SHP77 (cell line): ENCODE measurements at regions not wholly inside any gene's neighbourhood (a gene's known extent, or its start where the extent isn't known, plus 50 kb on each side); places are given as distances from the start of the nearest gene placed in this dataset.

ENCODE experiments used
- DNase-seq, 2 experiments: peaks; one replicate each; lab custom pipeline; 2025; lab: John Stamatoyannopoulos, UW

DNA sequence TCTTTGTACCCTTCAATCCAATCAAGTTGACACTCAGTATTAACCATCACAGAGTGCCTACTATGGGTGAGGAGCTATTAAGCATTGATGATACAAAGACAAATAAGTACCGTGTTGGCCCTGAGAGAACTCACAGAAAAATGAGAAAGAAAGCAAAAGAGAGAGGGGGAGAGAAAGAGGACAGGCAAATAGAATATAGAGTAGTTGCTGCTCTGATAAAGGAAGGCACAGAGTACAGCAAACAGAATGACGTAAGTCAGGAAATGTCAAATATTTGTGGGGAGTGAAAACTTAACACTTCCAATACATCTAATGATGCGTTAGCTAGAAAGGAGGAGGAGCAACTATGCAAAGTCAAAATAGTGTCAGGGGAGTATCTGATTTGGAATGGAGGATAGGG is 320.6 kb upstream of the KCNH8 start:
- no peak for DNase-seq

DNA sequence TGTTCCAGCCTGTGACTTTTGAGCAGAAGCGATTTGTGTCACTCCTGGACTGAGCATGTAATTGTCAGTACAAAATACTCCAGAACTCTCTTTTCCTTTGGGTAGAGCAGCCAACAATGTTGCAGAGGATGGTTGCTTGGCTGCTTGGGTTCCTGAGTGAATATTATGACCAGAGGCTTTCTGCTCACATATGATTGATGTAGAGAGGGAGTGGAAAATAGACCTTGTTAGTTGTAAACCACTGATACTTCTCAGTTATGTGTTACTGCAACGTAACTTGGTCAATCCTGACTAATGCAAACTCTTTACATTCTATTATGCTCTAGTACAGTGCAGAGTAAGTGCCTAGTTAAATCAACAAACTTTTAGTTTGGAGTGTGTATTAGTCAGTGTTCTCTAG is 322.6 kb upstream of the KCNH8 start:
- no peak for DNase-seq

DNA sequence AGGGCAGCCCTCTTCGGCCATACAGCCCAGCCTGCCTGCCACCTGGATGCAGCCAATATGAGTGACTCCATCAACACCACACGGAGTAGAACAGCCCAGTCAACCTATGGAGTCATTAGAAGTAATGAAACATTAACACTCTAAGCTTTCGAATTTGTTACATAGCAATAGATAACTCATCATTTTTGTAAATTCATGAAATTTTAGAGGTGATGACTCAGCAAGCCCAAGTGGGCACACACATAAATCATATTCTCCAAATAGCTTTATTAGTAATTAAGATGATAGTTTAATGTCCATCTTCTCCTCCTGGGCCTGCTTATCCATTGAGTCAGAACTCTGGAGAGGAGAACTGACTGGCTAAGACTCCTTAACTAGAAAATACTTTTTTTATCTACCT is 335.0 kb upstream of the KCNH8 start:
- no peak for DNase-seq

DNA sequence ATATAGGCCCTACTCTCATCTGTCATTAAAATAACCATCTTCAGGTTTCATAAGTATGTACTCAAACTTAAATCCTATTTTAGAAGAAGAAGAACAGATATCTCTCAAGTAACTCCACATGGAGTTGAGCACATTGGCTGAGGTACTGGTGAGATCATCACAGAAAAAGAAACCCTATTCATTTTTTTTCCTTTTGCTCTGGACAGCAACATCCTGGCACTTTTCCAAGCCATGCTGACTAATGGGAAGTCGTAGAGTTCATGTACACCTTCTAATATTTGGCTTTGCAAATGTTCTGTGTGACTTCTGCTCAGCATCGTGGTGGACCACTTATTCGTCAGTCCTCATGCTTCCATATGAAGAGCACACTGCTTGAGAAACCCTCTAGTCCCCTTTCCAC is 336.0 kb upstream of the KCNH8 start:
- DNase-seq = no peak

DNA sequence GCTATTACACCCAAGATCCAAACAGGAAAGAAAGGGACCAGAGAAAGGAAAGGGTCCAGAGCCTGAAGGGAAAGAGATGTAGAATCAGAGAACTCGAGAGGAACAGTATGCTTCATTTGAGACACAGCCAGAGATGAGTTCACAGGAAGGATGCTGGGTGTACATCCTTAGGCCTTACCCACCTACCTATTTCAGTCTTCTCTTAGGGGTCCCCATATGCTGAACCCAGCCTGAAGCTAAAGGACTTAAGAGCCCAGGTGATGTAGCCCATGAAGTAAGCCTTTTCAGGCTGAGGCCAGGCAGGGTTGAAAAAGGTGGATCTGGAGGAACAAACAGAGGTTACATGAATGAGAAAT is 338.0 kb upstream of the KCNH8 start:
- no peak for DNase-seq

DNA sequence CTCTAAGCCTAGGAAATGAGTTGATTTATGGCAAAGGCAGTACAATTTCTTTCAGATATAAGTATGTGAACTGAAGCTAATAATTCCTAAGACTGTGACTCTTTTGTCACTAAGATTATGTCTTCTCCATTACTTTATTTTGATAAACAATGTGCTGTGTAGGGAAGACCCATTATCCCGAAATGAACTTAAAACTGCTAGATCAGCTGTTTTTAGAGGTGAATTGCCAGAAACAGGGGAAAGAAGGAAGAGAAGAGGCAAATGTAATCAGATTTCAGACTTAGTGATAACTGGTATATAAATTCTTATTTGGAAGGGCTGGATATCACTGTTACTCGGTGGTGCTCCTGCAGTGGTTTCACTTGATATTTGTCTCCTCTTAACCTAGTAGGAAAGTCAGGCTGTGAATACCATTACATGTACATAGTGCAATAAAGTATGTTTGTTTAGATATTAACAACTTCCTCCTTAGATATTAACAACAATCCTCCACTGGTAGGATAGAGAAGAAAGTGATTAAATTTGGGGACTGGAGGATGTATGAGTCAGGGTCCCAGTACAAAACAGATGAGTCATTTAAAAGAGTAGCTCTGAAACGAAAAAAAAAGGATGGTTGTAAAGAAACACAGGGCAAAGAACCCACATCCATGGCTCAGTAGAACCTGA is 338.5 kb upstream of the KCNH8 start:
- DNase-seq = no peak

DNA sequence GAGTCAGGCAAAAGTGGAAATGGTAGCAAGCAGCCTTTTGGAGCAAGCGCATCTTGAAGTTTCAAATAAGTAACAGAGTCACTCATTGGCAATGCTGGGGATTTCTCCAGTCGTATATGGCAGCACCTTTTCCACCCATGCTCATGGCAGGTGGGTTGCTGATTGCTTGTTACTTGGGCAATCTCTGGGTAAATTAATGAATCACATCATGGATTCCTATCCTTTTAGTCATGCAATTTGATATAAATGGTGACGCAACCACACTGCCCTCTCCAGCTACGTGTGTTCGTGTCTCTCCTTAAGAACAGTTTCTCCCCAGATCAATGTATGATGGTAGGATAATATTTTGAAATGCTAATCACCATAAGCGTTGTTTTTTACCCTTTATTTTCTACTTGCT is 339.9 kb upstream of the KCNH8 start:
- no peak for DNase-seq

DNA sequence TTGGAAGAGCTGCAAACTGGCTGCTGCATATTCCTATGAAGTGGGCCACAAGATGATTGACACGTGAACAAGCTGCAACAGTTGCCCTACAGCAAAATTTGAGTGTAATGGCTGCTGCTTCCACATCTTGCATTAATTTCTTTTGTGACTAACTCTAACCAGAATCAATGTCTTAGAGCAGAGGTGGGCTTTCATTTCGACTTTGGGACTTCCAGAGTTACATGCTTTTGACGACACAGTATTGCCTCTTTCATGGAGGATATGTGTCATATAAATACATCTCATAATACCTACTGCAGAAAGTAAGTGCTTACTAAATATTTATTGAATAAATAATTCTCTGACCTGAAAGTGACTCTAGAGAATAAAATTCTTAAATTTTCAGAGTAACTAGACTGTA is 340.7 kb upstream of the KCNH8 start:
- no peak for DNase-seq

DNA sequence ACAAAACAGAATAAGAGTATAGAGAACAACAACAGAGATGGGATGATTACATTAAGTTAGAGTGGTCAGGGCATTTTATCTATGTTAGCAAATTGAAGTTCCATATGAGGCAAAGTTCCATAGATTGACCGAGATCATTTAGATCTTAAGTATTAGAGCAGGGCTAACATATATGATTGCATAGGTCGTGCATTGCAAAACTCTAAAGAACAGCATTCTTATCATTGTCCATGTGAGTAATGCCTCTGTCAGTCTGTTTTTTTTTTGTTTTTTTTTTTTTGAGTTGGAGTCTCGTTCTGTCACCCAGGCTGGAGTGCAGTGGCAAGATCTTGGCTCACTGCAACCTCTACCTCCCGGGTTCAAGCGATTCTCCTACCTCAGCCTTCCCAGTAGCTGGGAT is 341.7 kb upstream of the KCNH8 start:
- no peak for DNase-seq

DNA sequence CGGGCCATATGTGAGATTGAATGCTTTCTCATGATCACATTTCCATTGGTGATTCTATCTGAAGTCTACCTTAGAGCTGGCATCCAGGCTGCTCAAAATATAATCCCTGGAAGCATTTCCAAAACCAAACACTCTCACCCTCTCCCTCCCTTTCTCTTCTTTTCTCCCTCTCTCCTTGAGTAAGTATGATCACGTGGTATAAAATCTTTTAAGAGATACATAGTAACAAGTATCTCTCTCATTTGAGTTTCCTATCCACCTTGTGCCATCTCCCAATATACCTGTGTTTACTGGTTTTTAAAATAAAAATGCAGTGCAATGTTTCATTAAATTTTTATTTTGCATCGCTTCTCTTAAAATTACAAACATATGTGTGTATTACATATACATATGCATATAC is 350.9 kb upstream of the KCNH8 start:
- DNase-seq = no peak

DNA sequence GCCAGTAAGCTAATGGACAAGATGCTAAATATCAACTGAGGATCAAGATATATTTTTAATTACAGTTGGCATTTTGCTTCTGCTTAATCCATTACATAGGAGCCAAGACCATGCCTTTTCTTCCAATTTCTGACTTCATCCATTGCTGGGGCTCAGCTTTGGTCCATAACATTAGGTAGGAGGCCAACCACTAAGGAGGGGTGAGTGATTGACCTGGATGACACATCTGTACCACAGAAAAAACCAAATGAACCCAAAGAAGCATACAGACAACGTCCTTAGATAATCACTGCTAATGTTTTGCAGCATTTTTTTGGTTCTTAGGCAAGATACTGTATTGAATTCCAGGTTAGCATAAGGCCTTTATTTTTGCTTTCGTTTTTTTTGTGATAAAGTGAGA is 353.2 kb upstream of the KCNH8 start:
- no peak for DNase-seq

DNA sequence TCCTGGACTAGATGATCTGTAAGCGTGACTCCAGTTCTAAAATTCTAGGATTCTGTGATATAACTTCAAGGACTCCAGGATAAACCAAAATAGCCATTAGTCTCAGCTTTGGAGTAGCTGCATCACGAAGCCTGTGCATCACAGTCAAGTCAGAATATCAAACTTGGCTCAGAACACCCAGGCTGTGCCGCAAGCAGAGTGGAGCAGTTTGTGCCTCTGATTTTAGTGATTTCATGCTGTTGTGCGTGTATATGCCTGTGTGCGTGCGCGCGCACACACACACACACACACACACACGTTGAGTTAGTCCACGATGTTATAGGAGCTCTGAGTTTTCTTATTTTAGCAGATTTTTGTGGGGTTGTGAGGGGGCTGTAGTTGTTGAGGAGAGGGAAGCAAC is 356.6 kb upstream of the KCNH8 start:
- no peak for DNase-seq

DNA sequence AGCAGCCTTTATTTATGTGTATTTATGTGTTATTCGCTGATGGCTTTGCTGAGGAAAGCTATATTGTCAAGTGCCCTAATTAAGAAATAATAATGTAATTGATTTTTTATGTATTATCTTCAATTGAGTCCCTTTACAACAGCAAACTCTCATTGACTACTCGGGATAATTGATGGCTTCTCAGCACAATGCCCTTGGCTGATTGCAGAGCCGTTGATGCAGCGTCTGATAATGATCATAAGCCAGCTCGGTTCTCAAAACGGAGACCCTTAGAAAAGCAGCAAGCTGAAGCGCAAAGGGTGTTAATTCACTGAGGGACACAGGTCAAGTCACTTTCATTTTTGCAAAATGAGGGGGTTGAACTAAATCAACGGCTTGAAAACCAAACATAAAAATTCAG is 357.1 kb upstream of the KCNH8 start:
- DNase-seq = no peak

DNA sequence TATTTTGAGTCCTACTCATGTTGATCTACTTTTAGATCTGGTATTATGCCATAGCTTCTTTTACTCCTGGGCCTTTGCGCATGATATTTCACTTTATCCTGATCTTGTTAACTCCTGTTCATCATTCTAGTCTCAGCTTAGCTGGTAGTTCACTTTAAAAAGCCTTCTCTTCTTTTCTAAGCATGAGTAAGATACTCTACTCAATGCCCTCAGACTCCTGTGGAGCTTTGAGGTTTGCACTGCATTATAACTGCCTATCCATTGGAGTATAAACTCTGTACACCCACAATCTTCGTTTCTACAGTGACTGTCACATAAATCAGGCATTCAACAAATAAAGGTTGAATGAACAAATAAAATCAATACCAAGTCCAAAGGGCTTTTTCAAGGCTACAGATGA is 357.9 kb upstream of the KCNH8 start:
- DNase-seq = no peak

DNA sequence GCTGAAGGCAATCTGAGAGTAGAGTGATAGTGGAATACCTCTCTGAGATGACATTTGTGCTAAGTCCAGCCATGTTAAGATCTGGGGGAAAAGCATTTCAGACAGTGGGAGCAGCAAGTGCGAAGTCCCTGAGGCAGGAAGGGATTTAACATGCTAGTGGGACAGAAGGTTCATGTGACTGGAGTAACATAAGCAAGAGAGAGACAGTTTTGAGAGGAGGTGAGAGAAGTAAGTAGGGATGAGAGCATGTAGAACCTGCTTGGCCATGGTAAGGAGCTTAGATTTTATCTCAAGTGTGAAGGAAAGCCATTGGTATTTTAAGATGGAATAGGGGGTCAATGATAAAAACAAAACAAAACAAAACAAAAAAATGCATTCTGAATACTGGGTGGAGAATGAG is 358.6 kb upstream of the KCNH8 start:
- DNase-seq = no peak

DNA sequence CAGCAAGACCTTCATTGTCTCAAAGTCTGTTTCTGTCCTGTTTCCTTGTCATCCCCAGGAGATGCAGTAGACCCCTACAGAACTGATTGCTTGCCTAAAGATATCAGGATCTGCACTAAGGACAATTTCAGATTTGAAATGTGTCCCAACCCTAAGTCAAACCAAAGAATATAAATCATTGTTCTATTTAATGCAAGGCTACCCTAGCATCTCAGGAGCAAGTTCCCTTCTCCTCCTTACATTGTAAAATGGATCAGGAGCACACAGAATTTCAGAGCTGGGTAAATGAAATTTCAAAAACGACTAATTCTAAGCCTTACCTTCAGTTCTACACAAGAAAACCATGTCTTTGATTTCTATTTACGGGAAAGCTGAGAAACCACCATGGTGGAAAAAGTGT is 360.9 kb upstream of the KCNH8 start:
- DNase-seq = no peak

DNA sequence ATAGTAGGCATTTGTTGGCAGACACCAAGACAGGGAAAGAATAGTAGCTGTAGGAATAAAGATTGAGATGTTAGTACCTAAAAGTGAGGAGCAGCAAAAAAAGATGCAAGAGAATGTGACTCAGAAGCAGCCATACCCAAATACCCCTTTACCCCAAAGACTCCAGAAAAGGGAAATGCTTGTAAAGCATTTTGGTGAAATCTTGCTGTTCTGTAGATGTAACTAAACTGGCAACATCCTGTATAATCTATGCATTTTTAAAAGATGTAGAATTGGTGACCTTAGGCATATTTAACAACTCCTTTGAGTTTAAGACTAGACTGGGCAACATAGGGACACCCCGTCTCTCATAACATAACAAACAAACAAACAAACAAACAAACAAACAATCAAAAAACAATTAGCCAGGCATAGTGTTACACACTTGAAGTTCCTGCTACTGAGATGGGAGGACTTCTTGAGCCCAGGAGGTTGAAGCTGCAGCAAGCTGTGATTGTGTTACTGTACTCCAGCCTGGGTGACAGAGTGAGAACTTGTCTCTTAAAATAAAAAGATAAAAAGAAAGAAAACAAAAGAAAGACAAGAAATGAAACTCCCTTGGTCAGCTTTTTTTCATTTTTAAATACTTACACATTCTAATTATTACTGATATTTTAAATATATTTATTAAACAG is 361.5 kb upstream of the KCNH8 start:
- no peak for DNase-seq

DNA sequence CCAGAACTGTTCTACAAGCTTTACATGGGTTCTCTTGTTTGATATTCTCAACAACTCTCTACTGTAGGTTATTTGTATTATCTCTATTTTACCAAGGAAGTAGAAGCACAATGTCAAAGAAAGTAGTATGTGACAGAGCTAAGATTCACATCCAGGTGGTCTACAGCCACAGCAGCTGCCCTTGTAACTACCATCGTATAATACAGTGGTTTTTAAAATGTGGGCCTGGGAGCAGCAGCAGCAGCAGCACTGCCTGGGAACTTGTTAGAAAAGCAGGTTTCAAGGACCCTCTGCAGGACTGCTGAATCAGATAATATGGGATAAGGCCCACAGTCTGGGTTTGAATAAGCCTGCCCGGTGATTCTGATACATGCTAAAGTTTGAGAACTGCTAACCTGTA is 357.1 kb upstream of the SATB1 start:
- no peak for DNase-seq

DNA sequence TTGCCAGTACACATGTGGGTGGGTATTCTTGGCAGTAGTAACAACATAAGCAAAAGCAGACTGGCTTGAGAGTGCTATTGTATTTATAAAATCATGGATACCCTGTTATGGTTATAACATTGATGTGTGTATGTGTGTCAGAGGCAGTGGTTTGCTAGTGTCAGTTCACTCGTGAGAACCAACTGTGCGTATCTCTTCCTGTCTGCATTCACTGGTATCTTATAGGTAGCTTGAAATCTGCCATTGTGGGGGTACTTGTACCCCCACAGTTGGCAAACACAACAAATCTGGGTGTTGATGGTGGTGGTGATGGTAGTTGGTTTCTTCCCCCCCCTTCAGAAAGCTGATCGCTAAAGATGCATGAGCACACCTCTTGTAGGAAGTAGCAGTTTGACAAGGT is 355.8 kb upstream of the SATB1 start:
- DNase-seq = no peak

DNA sequence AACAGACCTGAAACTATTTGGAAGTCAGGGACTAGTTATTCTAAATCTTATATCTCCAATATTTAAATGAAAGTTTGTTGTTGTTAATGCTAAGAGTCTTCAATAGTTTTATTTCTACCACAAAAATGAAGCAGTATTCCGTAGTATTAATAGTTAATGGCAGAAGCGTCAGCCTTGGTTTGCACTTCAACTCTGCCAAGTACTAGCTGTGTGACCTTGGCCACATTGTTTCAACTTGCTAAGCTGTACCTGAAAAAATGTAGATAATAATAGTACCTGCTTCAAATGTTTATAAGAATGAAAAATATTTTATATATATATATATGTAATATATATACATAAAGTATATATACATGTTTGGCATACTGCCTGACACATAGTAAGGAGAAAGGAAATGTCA is 354.6 kb upstream of the SATB1 start:
- DNase-seq = no peak

DNA sequence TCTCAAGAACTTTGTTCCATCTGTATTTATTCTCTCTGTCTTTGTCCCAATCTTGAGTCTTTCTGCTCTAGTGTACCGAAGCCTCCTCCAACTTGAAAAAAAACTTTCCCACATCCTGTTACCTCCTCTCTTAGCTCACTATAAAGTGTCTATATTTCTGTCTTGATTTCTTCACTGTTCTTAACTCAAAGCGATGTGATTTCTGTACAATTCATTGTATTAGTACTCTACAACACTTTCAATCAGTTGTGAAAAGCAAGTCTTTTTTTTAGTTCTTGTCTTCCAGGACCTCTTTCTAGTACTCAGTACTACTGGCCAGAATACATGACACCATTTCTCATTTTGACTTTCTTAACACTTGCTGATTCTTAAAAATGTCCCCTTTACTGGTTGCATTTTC is 353.5 kb upstream of the SATB1 start:
- DNase-seq = no peak

DNA sequence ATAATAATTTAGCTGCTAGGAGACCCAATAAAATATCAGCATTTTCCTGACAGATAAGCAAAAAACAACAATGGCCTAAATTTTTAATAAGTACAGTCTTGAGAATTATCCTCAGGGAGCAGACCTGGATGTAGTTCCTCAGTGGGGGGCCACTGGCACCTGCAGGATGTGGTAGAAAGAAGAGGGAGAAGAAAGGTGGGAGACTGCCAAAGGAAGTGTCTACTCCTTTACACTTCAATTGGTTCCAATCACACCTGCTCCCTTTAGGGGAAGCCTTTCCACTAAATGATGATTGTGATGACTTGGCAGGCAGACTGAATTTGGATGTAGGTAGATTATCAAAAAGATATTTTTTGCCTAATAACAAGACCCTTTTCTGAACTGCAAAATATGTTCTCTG is 353.0 kb upstream of the SATB1 start:
- no peak for DNase-seq

DNA sequence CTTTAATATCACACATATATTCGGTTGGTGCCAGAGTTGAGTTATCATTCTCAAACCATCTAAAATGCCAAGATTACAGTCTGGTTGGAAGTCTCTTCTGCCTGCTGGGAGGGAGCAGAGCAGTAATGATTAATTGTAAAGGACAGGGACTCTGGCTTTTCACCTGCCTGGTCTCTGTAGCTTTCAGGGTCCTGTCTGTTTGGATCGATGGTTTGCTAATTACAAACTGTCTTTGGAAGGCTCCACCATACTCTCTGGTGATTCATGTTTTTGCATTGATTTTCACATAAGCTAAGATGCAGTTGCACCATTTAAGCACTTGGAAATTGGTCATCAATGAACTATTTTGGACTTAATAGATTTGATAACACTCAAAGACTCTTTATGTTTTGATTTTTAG is 350.4 kb upstream of the SATB1 start:
- DNase-seq = no peak

DNA sequence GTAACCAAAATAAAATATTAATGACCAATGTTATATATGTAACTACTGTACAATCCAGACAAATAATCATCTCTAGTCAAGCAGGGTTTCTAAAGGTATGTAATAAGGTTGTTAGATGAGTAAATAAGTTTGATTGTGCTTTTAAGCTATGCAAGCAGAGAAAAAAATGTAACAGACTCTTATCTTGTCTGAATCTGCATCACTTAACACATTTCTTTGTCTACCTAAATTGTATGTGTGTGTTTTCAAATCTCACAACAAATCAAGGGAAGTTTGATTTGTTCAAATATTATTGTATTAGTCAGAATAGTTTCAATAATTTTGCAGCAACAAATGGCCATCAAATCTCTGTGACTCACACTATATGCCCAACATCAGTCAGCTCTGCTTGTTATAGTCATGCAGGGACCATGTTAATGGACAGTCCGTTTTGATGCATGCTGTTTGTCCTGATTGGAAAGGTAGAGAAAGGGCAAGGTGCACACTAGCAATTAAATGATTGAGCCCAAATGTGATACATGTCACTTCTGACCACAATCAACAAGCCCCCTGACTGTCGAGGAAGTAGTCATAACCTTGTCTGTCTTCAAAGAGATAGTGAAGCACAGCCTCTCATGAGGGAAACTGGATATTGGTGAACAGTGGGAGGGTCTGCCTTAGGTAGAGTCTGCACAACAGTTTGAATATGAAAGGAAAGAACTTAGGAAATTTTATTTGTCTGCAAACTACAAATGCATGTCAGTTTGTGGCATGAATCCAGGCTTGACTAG is 349.4 kb upstream of the SATB1 start:
- no peak for DNase-seq
